ENCODE measurements at regions not wholly inside any gene's neighbourhood (a gene's known extent, or its start where the extent isn't known, plus 50 kb on each side); places are given as distances from the start of the nearest gene placed in this dataset.

DNA sequence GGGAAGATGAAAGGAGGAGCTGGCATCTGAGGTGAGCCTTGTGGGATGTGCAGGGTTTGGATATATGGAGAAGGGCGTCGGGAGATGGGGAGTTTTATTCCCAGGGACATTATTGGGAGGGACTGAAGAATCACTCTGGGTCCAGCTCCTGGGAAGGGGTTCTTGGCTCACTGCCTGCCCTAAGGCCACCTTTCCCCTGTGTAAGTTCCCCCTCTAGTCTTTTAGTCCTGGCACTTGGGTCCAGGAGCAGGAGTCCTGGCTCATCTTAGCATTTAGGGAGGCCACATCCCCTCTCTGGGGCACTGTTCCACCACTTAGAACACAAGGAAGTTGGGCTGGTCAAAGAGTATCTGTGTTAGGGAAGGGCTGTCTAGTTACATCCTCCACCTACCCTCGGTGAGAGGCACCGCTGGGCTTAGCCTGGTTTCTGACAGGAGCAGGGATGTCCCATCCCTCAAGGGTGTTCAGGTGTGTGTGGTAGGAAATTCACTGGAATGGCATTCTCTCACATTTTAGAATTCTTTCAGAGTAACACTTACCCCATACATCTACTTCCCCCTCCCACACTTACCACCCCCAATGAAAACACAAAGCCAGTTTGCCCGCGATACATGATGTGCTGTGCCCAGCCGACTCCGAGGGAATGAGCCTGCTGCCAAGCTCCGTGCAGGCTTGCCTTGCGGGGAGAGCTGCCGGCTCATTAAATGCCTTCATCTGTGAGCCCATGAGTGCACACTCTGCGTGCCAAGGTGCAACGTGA, 86.7 kb downstream of the FAM43A start:
- Mint-ChIP-seq H3K9me3 (no peaks in the 10 kb centered on the region), H3K36me3 (no peaks in the 10 kb centered on the region), H3K27me3 (peaks cover 41% of the 10 kb centered on the region), H3K4me1 (ENCODE audit: unreplicated experiment) (peaks cover 33% of the 10 kb centered on the region), H3K4me3 (no peak overlapping the region), H3K27ac (no peak overlapping the region)
- TF ChIP-seq, protein P1, sequence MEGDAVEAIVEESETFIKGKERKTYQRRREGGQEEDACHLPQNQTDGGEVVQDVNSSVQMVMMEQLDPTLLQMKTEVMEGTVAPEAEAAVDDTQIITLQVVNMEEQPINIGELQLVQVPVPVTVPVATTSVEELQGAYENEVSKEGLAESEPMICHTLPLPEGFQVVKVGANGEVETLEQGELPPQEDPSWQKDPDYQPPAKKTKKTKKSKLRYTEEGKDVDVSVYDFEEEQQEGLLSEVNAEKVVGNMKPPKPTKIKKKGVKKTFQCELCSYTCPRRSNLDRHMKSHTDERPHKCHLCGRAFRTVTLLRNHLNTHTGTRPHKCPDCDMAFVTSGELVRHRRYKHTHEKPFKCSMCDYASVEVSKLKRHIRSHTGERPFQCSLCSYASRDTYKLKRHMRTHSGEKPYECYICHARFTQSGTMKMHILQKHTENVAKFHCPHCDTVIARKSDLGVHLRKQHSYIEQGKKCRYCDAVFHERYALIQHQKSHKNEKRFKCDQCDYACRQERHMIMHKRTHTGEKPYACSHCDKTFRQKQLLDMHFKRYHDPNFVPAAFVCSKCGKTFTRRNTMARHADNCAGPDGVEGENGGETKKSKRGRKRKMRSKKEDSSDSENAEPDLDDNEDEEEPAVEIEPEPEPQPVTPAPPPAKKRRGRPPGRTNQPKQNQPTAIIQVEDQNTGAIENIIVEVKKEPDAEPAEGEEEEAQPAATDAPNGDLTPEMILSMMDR (conservative IDR thresholded peaks at IDR 0.05): no peak
- DNase-seq (ENCODE audit: extremely low spot score, unreplicated experiment): no peak

DNA sequence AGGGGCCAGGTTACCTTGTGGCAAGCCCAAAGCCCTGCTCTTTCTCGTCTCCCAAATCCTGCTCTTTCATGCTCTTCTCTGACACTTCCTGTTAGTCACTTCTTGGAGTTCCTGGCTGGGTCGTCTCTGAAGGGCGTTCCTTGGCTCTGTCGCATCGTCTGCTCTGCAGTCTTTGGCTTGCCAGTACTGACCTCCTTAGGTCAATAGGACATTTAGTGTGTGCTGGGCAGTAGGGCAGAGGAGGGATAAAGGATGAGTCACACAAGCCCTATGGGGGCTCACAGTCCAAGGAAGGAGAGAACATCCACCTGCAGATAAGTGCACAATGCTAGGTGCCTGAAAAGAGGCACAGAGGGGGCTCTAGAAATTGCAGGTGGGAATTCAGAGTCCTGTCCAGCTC, 87.5 kb downstream of the FAM43A start:
- Mint-ChIP-seq H3K4me1 (ENCODE audit: unreplicated experiment) (peaks cover 29% of the 10 kb centered on the region), H3K4me3 (no peak overlapping the region), H3K27me3 (peaks cover 42% of the 10 kb centered on the region), H3K36me3 (no peaks in the 10 kb centered on the region), H3K9me3 (no peaks in the 10 kb centered on the region), H3K27ac (no peak overlapping the region)
- TF ChIP-seq, protein P1 (conservative IDR thresholded peaks at IDR 0.05): no peak
- DNase-seq (ENCODE audit: extremely low spot score, unreplicated experiment): no peak

DNA sequence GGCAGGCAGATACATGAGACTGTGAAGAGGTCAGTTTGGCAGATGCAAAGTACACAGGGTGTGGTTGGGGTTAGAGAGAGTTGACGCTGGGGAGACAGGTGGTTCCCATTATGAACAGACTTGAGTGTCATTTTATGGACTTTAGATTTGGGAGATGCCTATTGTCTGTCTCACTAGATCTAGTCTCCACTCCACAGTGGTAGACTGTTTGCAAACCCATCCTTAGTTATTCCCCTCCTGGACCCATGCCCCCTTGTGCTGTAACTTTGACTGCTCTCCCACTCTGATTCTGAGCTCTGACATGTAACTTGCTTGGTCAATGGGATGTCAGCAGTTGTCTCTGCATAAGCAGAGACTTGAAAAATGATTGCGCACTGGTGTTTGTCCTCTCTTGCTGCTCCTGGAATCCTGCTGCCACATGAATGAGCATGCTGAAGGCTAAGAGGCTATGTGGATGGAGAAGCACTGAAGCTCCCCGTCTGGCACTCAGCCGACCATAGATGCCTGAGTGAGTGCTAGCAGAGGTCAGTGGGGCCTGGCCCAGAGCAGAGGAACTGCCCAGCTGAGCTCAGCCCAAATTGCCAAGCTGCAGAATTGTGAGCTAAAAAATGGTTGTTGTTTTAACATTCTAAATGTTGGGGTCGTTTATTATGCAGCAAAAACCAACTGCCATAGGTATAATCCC, 88.2 kb downstream of the FAM43A start:
- no peaks in the 10 kb centered on the region for H3K9me3 Mint-ChIP-seq
- DNase-seq (ENCODE audit: extremely low spot score, unreplicated experiment): no peak
- TF ChIP-seq, protein P1 (conservative IDR thresholded peaks at IDR 0.05): no peak
- H3K4me3 Mint-ChIP-seq: no peak overlapping the region
- H3K4me1 Mint-ChIP-seq (ENCODE audit: unreplicated experiment): peaks cover 22% of the 10 kb centered on the region
- no peaks in the 10 kb centered on the region for H3K36me3 Mint-ChIP-seq
- H3K27ac Mint-ChIP-seq: no peak overlapping the region
- peaks cover 45% of the 10 kb centered on the region for H3K27me3 Mint-ChIP-seq

DNA sequence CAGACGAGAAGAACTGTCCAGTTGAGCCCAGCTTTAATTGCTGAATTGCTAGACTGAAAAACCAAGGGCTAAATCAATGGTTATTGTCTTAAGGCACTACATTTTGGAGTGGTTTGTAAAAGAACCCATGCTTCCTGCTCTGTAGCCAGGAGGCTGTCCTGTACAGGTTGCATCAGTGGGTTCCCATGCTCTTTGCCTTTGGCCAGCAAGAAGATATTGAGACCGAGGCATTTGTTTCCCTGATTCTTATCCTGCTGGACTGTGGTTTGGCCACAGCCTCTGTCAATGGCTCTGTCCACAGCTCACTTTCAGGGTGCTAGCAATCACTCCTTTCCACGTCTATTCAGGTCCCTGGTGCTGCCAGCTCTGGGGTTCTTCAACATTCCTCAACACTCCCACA, 89.6 kb downstream of the FAM43A start:
- Mint-ChIP-seq H3K4me1 (ENCODE audit: unreplicated experiment) (peaks cover 13% of the 10 kb centered on the region), H3K36me3 (no peaks in the 10 kb centered on the region), H3K9me3 (no peaks in the 10 kb centered on the region), H3K27me3 (peaks cover 50% of the 10 kb centered on the region), H3K4me3 (no peak overlapping the region), H3K27ac (no peak overlapping the region)
- no peak for DNase-seq (ENCODE audit: extremely low spot score, unreplicated experiment)
- TF ChIP-seq, protein P1 (conservative IDR thresholded peaks at IDR 0.05): no peak

DNA sequence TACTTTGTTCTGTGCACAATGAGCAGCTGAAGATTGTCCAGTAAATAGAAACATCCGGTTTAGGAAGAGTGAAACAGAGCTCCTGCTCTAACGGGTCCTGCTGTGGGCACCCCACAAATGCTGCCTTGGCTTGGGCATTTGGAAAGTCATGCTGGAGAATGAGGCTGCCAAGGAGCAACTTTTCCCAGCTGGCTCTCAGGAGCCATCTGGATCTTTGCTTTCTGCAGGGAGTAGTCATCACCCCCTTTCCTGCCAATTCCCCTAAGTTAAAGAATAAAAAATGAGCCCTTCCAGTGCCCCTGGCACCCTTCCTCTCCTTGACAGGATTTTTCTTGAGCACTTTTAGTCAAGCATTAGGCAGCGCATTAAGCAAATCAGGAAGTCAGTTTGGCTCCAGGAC, 90.0 kb downstream of the FAM43A start:
- no peak overlapping the region for H3K4me3 Mint-ChIP-seq
- DNase-seq (ENCODE audit: extremely low spot score, unreplicated experiment): no peak
- H3K27ac Mint-ChIP-seq: no peak overlapping the region
- TF ChIP-seq, protein P1 (conservative IDR thresholded peaks at IDR 0.05): no peak
- no peaks in the 10 kb centered on the region for H3K9me3 Mint-ChIP-seq
- H3K36me3 Mint-ChIP-seq: no peaks in the 10 kb centered on the region
- peaks cover 50% of the 10 kb centered on the region for H3K27me3 Mint-ChIP-seq
- H3K4me1 Mint-ChIP-seq (ENCODE audit: unreplicated experiment): peaks cover 13% of the 10 kb centered on the region
